ENCODE measurements at regions not wholly inside any gene's neighbourhood (a gene's known extent, or its start where the extent isn't known, plus 50 kb on each side); places are given as distances from the start of the nearest gene placed in this dataset.

DNA sequence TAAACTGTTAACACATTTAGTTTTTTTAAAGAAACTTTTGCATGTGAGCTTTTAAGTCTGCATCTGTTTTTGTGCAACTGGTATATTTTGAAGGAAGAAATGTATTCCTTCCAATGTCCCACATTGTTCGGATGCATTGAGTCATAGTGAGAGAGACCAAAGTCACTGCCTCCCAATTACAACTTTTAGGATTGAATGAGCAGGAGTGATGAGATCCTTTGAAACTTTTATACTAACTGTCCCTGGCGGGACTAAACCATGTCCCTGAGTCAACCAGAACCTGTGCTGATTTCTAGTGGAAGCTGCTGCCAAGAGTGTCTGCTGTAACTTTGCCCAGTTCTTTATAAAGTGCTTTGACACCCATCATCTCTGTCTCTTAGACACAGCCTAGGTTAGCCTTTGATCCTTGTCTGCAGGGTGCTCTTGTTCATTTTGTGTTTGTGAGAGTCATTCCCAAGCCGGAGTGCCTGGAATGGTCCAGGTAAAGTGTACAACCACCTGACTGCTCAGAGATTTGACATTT is 122.7 kb downstream of the ZNF518B start:
- TF ChIP-seq POLR2A (IDR thresholded peaks at IDR 0.05) (no peak), POLR2AphosphoS5 (IDR thresholded peaks at IDR 0.05) (no peak)
- TF ChIP-seq, protein P1, sequence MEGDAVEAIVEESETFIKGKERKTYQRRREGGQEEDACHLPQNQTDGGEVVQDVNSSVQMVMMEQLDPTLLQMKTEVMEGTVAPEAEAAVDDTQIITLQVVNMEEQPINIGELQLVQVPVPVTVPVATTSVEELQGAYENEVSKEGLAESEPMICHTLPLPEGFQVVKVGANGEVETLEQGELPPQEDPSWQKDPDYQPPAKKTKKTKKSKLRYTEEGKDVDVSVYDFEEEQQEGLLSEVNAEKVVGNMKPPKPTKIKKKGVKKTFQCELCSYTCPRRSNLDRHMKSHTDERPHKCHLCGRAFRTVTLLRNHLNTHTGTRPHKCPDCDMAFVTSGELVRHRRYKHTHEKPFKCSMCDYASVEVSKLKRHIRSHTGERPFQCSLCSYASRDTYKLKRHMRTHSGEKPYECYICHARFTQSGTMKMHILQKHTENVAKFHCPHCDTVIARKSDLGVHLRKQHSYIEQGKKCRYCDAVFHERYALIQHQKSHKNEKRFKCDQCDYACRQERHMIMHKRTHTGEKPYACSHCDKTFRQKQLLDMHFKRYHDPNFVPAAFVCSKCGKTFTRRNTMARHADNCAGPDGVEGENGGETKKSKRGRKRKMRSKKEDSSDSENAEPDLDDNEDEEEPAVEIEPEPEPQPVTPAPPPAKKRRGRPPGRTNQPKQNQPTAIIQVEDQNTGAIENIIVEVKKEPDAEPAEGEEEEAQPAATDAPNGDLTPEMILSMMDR (IDR thresholded peaks at IDR 0.05), result no peak

Measured in prostate gland (tissue), 2 donors.